HCT116 (cell line): ENCODE measurements at regions not wholly inside any gene's neighbourhood (a gene's known extent, or its start where the extent isn't known, plus 50 kb on each side); places are given as distances from the start of the nearest gene placed in this dataset.

Experiments
- ATAC-seq: fragments of 200-7000 bp; cut with Tn5 transposase; 2 replicates; pipeline ENCODE4 v1.9.1; 2020; ENCODE audit warnings: mild to moderate bottlenecking, moderate library complexity
- BruUV-seq: library from RNA; stranded (reverse); fragments of 400-500 nt; replicated peaks from 2 replicates; lab custom pipeline; 2021; lab: Mats Ljungman, UMichigan
- CTCF ChIA-PET: fragments of 300-600 bp; sonication (Branson Sonifier 250); formaldehyde crosslinking; loops from one replicate; lab custom pipeline; 2021; ENCODE audit warnings: antibody characterized with exemption; lab: Charles Lee
- POLR2A ChIA-PET: fragments of 300-600, 350-600 bp; sonication (Branson Sonifier 250); formaldehyde crosslinking; loops from one replicate; lab custom pipeline; 2021; ENCODE audit warnings: antibody characterized with exemption; lab: Charles Lee
- RAD21 ChIA-PET, 2 experiments: fragments of 300-600 bp; sonication (Branson Sonifier 250); formaldehyde crosslinking; loops; one replicate each; lab custom pipeline; 2023; ENCODE audit warnings: low total read pairs in 2 of 2; ENCODE audit not compliant: uncharacterized antibody in 2 of 2, unreplicated experiment in 2 of 2, low non-redundant PET in 1 of 2; lab: Charles Lee
- DNase-seq: peaks from one replicate; pipeline ENCODE4 v3.0.0-alpha.2; 2010; ENCODE audit warnings: low read depth, low spot score
- H2AFZ ChIP-seq: fragments of 200-600 bp; shearing (Covaris generic), sonication (generic); 2 replicates; pipeline ENCODE4 v1.6.1; 2017; ENCODE audit warnings: low read depth, mixed run types, mixed read lengths, antibody characterized with exemption, low read length; ENCODE audit not compliant: poor library complexity, severe bottlenecking
- H3K27ac ChIP-seq: 2 replicates; pipeline ENCODE4 v1.5.1; 2012; ENCODE audit warnings: low read depth, low read length
- H3K27me3 ChIP-seq: fragments of 200-600 bp; sonication (generic); 2 replicates; pipeline ENCODE4 v1.6.1; 2016; ENCODE audit warnings: mixed run types, low read length, mixed read lengths; ENCODE audit not compliant: insufficient read depth
- H3K36me3 ChIP-seq, 2 experiments: fragments of 200-500 bp in 1 of 2; fragments of 200-600 bp in 1 of 2; sonication (Bioruptor generic) in 1 of 2; sonication (generic) in 1 of 2; 2 replicates each; pipeline versions ENCODE4 v1.5.1 to v1.6.1; 2014 to 2016; ENCODE audit warnings: low read length in 2 of 2, inconsistent platforms in 1 of 2, mixed read lengths in 1 of 2, mixed run types in 1 of 2; ENCODE audit not compliant: insufficient read depth in 2 of 2, control insufficient read depth in 1 of 2
- H3K4me1 ChIP-seq, 2 experiments: fragments of 200-600 bp in 1 of 2; sonication (generic) in 1 of 2; 2 replicates each; pipeline versions ENCODE4 v1.5.1 to v1.6.1; 2012 to 2017; ENCODE audit warnings: low read length in 2 of 2, inconsistent platforms in 1 of 2, mild to moderate bottlenecking in 1 of 2, mixed read lengths in 1 of 2, mixed run types in 1 of 2, moderate library complexity in 1 of 2; ENCODE audit not compliant: insufficient read depth in 2 of 2, control insufficient read depth in 1 of 2
- H3K4me2 ChIP-seq: fragments of 200-600 bp; sonication (generic); 2 replicates; pipeline ENCODE4 v1.6.1; 2017; ENCODE audit warnings: mixed run types, low read length, mixed read lengths
- H3K4me3 ChIP-seq, 2 experiments: fragments of 200-600 bp in 1 of 2; sonication (generic) in 1 of 2; replicated peaks in 1 of 2; 2 replicates each; pipeline ENCODE4 v1.5.1; 2011 to 2016; ENCODE audit warnings: low read length in 2 of 2, control low read depth in 1 of 2, low read depth in 1 of 2, mild to moderate bottlenecking in 1 of 2, mixed read lengths in 1 of 2, mixed run types in 1 of 2
- H3K79me2 ChIP-seq: fragments of 200-600 bp; sonication (generic); 2 replicates; pipeline ENCODE4 v1.6.1; 2017; ENCODE audit warnings: mild to moderate bottlenecking, mixed run types, low read length, moderate library complexity, mixed read lengths; ENCODE audit not compliant: insufficient read depth
- H3K9ac ChIP-seq: fragments of 200-600 bp; sonication (generic); 2 replicates; pipeline ENCODE4 v1.6.1; 2016; ENCODE audit warnings: low read length, mixed read lengths
- H3K9me2 ChIP-seq: fragments of 200-600 bp; sonication (generic), shearing (Covaris generic); 2 replicates; pipeline ENCODE4 v1.6.1; 2017; ENCODE audit warnings: mixed run types, mild to moderate bottlenecking, moderate library complexity; ENCODE audit not compliant: insufficient read depth
- H3K9me3 ChIP-seq, 2 experiments: fragments of 200-500 bp in 1 of 2; fragments of 200-600 bp in 1 of 2; sonication (Bioruptor generic) in 1 of 2; sonication (generic) in 1 of 2; 2 replicates each; pipeline ENCODE4 v1.6.1; 2014 to 2017; ENCODE audit warnings: low read length in 2 of 2, mixed read lengths in 2 of 2, inconsistent platforms in 1 of 2, low read depth in 1 of 2, mild to moderate bottlenecking in 1 of 2, mixed run types in 1 of 2, moderate library complexity in 1 of 2; ENCODE audit not compliant: control insufficient read depth in 1 of 2, insufficient read depth in 1 of 2
- H4K20me1 ChIP-seq: fragments of 200-600 bp; sonication (generic), shearing (Covaris generic); 2 replicates; pipeline ENCODE4 v1.6.1; 2017; ENCODE audit warnings: mixed run types, mild to moderate bottlenecking, moderate library complexity; ENCODE audit not compliant: insufficient read depth
- CBX3 ChIP-seq: IDR thresholded peaks from 2 replicates; pipeline ENCODE4 v1.6.1; 2012; ENCODE audit warnings: low read depth
- CEBPB ChIP-seq: IDR thresholded peaks from 2 replicates; pipeline ENCODE4 v1.6.1; 2012; ENCODE audit warnings: low read depth
- EGR1 ChIP-seq: IDR thresholded peaks from 2 replicates; pipeline ENCODE4 v1.6.1; 2012; ENCODE audit warnings: low read depth
- ELF1 ChIP-seq: IDR thresholded peaks from 2 replicates; pipeline ENCODE4 v1.6.1; 2012; ENCODE audit warnings: low read depth, borderline replicate concordance
- EZH2 ChIP-seq: fragments of 200-600 bp; sonication (generic); IDR thresholded peaks from 2 replicates; pipeline ENCODE4 v1.6.1; 2017; ENCODE audit warnings: antibody characterized with exemption, mixed run types
- EZH2phosphoT487 ChIP-seq: fragments of 200-600 bp; IDR thresholded peaks from 2 replicates; pipeline ENCODE4 v1.6.1; 2018; ENCODE audit warnings: antibody characterized with exemption, borderline replicate concordance
- FOSL1 ChIP-seq: IDR thresholded peaks from 2 replicates; pipeline ENCODE4 v1.6.1; 2012; ENCODE audit warnings: low read depth
- POLR2A ChIP-seq: IDR thresholded peaks from 2 replicates; pipeline ENCODE4 v1.7.0; 2011; ENCODE audit warnings: borderline replicate concordance; ENCODE audit not compliant: insufficient read depth, insufficient read length; ENCODE audit errors: extremely low read depth
- POLR2AphosphoS5 ChIP-seq: IDR thresholded peaks from 2 replicates; pipeline ENCODE4 v1.6.1; 2011; ENCODE audit warnings: mild to moderate bottlenecking, low read depth, low read length, moderate library complexity
- RAD21 ChIP-seq: IDR thresholded peaks from 2 replicates; pipeline ENCODE4 v1.6.1; 2012; ENCODE audit warnings: low read depth, mild to moderate bottlenecking
- SIN3A ChIP-seq: IDR thresholded peaks from 2 replicates; pipeline ENCODE4 v1.6.1; 2012; ENCODE audit warnings: low read depth
- SP1 ChIP-seq: IDR thresholded peaks from 2 replicates; pipeline ENCODE4 v1.6.1; 2012; ENCODE audit warnings: low read depth
- SRF ChIP-seq: IDR thresholded peaks from 2 replicates; pipeline ENCODE4 v1.6.1; 2012; ENCODE audit warnings: low read depth
- TCF7L2 ChIP-seq: IDR thresholded peaks from 2 replicates; pipeline ENCODE4 v1.7.0; 2011; ENCODE audit warnings: borderline replicate concordance, inconsistent platforms; ENCODE audit not compliant: insufficient read depth, insufficient read length; ENCODE audit errors: extremely low read depth
- YY1 ChIP-seq: IDR thresholded peaks from 2 replicates; pipeline ENCODE4 v1.6.1; 2011; ENCODE audit warnings: low read length, low read depth, moderate library complexity, mild to moderate bottlenecking; ENCODE audit not compliant: insufficient replicate concordance; ENCODE audit errors: extremely low read depth
- ZNF274 ChIP-seq: fragments of 200-500 bp; sonication (Bioruptor generic); IDR thresholded peaks from 2 replicates; pipeline ENCODE4 v1.6.1; 2014; ENCODE audit warnings: mild to moderate bottlenecking, low read depth, low read length, inconsistent platforms
- intact Hi-C: fragments of 100-400 bp; cut with micrococcal nuclease; formaldehyde crosslinking; loops from 2 replicates; pipeline ENCODE4 v1.10.0; 2022
- TF ChIP-seq, protein P1 (sequence below): IDR thresholded peaks from 2 replicates; pipeline ENCODE4 v1.6.1; 2012
- TF ChIP-seq, protein P2 (sequence below): IDR thresholded peaks from 2 replicates; pipeline ENCODE4 v1.6.1; 2011; ENCODE audit warnings: mild to moderate bottlenecking, low read length, moderate library complexity; ENCODE audit not compliant: insufficient replicate concordance; ENCODE audit errors: extremely low read depth
- TF ChIP-seq, protein P3 (sequence below): IDR thresholded peaks from 2 replicates; pipeline ENCODE4 v1.6.1; 2012

DNA sequence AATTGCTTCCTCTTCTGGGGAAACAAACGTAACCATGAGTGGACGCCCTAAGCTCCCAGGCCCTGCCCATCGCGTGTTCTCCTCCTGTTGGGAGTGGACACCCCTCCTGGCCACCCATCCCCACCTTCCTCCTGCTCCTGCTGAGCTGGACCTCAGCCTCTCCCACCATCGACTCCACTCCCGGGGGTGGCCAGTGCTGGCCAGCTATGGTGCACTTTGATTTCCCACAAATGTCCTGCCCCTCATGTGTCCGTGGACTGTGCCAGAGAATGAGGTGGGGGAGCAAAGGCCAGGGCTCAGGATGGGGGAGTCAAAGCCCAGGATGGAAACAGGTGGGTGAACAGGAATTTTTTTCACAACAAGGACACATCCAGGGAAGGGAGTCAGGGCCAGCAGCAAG, 62.8 kb downstream of the MED10 start (continued):
- TF ChIP-seq YY1 (no peak), EZH2 (no peak), ZNF274 (no peak), EGR1 (no peak), SIN3A (no peak)

DNA sequence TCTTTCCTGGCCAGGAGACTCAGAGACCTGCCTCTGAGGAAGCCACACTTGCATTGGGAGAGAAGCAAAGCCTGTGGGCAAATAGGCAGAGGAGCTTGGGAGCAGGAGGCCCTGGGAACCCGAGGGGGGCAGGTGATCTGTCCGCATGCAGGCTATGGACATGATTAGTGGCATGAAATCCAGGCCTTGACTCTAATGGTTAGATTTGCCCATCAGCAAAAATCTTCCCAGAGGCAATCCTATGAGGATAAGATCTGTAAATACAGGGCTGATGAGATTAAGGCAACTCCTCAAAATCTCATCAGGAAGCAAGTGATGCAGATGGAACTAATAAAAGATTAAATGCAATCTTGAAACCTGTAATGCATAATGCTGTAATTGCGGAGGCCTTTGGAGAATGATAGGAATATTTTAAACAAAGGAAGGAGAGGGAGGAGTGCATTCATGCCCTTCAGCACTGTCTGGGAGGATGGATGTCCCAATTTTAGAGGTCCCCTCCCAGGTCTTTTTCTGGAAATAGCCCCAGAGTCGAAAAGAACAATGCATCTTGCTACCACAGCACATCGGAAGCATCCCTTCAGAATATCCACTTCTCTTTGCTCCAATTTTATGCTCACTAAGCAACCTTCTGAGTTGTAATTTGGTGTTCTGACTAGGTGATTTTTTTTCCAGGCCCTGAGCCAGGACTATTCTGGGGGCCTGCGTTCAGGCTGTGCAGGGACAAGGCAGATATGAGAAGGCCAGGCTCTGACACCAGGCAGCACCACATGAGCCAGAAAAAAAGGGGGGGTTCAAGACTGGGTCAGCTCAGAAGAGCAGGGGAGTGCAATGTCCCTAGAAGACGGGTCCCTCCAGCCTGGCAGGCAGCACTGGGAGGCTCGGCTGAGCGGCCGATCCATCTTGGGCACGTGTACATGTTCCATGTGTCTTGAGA, 66.5 kb downstream of the MED10 start:
- Histone ChIP-seq H3K79me2 (no peaks in the 10 kb centered on the region), H3K36me3 (no peaks in the 10 kb centered on the region), H2AFZ (no peak overlapping the region), H3K9ac (no peak overlapping the region), H3K27me3 (peaks cover 14% of the 10 kb centered on the region), H3K9me3 (no peaks in the 10 kb centered on the region), H3K27ac (no peak overlapping the region), H3K4me1 (no peaks in the 10 kb centered on the region), H3K4me2 (no peak overlapping the region), H4K20me1 (no peaks in the 10 kb centered on the region), H3K9me2 (no peaks in the 10 kb centered on the region), H3K4me3 (no peak overlapping the region)
- TF ChIP-seq POLR2AphosphoS5 (no peak), POLR2A (no peak), SP1 (no peak), CBX3 (no peak), ELF1 (no peak), EZH2 (no peak), SRF (no peak), EZH2phosphoT487 (no peak), YY1 (no peak), CEBPB (no peak), FOSL1 (no peak), RAD21 (no peak), TCF7L2 (no peak)
- TF ChIP-seq, protein P1, sequence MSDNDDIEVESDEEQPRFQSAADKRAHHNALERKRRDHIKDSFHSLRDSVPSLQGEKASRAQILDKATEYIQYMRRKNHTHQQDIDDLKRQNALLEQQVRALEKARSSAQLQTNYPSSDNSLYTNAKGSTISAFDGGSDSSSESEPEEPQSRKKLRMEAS = no peak
- TF ChIP-seq, protein P2, sequence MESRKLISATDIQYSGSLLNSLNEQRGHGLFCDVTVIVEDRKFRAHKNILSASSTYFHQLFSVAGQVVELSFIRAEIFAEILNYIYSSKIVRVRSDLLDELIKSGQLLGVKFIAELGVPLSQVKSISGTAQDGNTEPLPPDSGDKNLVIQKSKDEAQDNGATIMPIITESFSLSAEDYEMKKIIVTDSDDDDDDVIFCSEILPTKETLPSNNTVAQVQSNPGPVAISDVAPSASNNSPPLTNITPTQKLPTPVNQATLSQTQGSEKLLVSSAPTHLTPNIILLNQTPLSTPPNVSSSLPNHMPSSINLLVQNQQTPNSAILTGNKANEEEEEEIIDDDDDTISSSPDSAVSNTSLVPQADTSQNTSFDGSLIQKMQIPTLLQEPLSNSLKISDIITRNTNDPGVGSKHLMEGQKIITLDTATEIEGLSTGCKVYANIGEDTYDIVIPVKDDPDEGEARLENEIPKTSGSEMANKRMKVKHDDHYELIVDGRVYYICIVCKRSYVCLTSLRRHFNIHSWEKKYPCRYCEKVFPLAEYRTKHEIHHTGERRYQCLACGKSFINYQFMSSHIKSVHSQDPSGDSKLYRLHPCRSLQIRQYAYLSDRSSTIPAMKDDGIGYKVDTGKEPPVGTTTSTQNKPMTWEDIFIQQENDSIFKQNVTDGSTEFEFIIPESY = no peak
- TF ChIP-seq, protein P3, sequence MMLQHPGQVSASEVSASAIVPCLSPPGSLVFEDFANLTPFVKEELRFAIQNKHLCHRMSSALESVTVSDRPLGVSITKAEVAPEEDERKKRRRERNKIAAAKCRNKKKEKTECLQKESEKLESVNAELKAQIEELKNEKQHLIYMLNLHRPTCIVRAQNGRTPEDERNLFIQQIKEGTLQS = no peak
- ATAC-seq = no peak
- intact Hi-C loops = no loop called here
- ChIA-PET CTCF (no interaction called here), POLR2A (no interaction called here), RAD21 (no interaction called here)
- no peak for DNase-seq
- no TSS peak for BruUV-seq
